ENCODE measurements at regions not wholly inside any gene's neighbourhood (a gene's known extent, or its start where the extent isn't known, plus 50 kb on each side); places are given as distances from the start of the nearest gene placed in this dataset.
A peak's percentile ranks its signal among the peaks of the same experiment; 100 is the strongest.

- Mint-ChIP-seq H3K27ac (peak overlapping the region; percentile 15), H3K27me3 (ENCODE audit: insufficient read depth, low read depth) (no peaks in the 10 kb centered on the region)
Measured at GRCh38 chr5:68873198-68873597, 220.6 kb upstream of the SLC30A5 start.

GRCh38 chr5:68875351-68875750 is 218.5 kb upstream of the SLC30A5 start:
- Mint-ChIP-seq H3K36me3 (peaks cover 2% of the 10 kb centered on the region), H3K9me3 (no peaks in the 10 kb centered on the region)
- H3K36me3 ChIP-seq = no peaks in the 10 kb centered on the region

More at GRCh38 chr5:68873198-68873597, 220.6 kb upstream of the SLC30A5 start:
- Histone ChIP-seq H3K9ac (no peak overlapping the region), H3F3A (ENCODE audit: low read depth) (no peaks in the 10 kb centered on the region), H2AFZ (replicated peaks) (no peak overlapping the region), H3K36me3 (no peaks in the 10 kb centered on the region), H3K27ac (no peak overlapping the region), H4K20me1 (ENCODE audit: low read depth) (no peaks in the 10 kb centered on the region), H3K4me2 (no peak overlapping the region), H3K4me3 (no peak overlapping the region), H3K9me3 (ENCODE audit: low read depth) (no peaks in the 10 kb centered on the region), H3K79me2 (ENCODE audit: low read depth) (no peaks in the 10 kb centered on the region), H3K27me3 (no peaks in the 10 kb centered on the region), H3K4me1 (peaks cover 12% of the 10 kb centered on the region)
- peaks cover 1% of the 10 kb centered on the region for H3K9me3 Mint-ChIP-seq
- peaks cover 17% of the 10 kb centered on the region for H3K4me1 Mint-ChIP-seq
- TF ChIP-seq EZH2phosphoT487 (IDR thresholded peaks at IDR 0.05) = no peak
- TF ChIP-seq EZH2 (IDR thresholded peaks at IDR 0.05) = no peak
- TF ChIP-seq CTCF (IDR thresholded peaks at IDR 0.05) = no peak
- no peak overlapping the region for H3K4me3 Mint-ChIP-seq
- DNase-seq (ENCODE audit: low spot score) = no peak
- H3K36me3 Mint-ChIP-seq = peaks cover 2% of the 10 kb centered on the region

DNA sequence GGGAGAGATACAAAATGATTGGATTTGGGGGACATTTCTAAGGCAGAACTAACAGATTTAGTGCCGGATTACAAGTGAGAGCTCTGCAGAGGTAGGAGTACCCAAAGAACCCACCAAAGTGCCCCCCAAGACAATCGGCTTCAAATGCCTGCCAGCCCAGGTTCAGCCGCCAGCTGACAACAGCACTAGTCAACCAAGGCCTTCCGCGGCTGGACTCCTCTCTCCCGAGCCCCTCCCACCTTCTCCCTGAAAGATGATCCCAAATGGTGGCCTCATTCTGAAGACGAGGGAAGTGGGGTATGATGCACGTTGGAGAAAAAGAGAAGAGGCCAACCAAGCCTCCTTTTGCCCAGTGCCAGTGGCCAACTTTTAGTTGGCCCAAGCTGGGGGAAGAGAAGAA is 210.4 kb upstream of the SLC30A5 start:
- peak; percentile 40 for DNase-seq (ENCODE audit: low spot score)
- Histone ChIP-seq H3K4me2 (peak overlapping the region; percentile 25), H3K9ac (no peak overlapping the region), H3K9me3 (ENCODE audit: low read depth) (no peaks in the 10 kb centered on the region), H3F3A (ENCODE audit: low read depth) (no peaks in the 10 kb centered on the region), H3K27me3 (no peaks in the 10 kb centered on the region), H2AFZ (replicated peaks) (peak overlapping the region; percentile 76), H4K20me1 (ENCODE audit: low read depth) (no peaks in the 10 kb centered on the region), H3K27ac (no peak overlapping the region), H3K36me3 (no peaks in the 10 kb centered on the region), H3K79me2 (ENCODE audit: low read depth) (no peaks in the 10 kb centered on the region), H3K4me1 (peaks cover 16% of the 10 kb centered on the region), H3K4me3 (no peak overlapping the region)
- Mint-ChIP-seq H3K36me3 (no peaks in the 10 kb centered on the region), H3K27me3 (ENCODE audit: insufficient read depth, low read depth) (peaks cover 3% of the 10 kb centered on the region), H3K27ac (no peak overlapping the region), H3K4me3 (no peak overlapping the region), H3K9me3 (no peaks in the 10 kb centered on the region), H3K4me1 (peaks cover 8% of the 10 kb centered on the region)
- TF ChIP-seq EZH2phosphoT487 (IDR thresholded peaks at IDR 0.05) = no peak
- TF ChIP-seq EZH2 (IDR thresholded peaks at IDR 0.05) = no peak
- no peak for TF ChIP-seq CTCF (IDR thresholded peaks at IDR 0.05)

More at GRCh38 chr5:68875351-68875750, 218.5 kb upstream of the SLC30A5 start:
- Mint-ChIP-seq H3K27me3 (ENCODE audit: insufficient read depth, low read depth) (no peaks in the 10 kb centered on the region), H3K4me1 (peaks cover 17% of the 10 kb centered on the region), H3K4me3 (no peak overlapping the region), H3K27ac (no peak overlapping the region)
- no peaks in the 10 kb centered on the region for H3K9me3 ChIP-seq (ENCODE audit: low read depth)
- no peaks in the 10 kb centered on the region for H4K20me1 ChIP-seq (ENCODE audit: low read depth)
- TF ChIP-seq EZH2phosphoT487 (IDR thresholded peaks at IDR 0.05) (no peak), CTCF (IDR thresholded peaks at IDR 0.05) (no peak), EZH2 (IDR thresholded peaks at IDR 0.05) (no peak)
- H3K79me2 ChIP-seq (ENCODE audit: low read depth) = no peaks in the 10 kb centered on the region
- DNase-seq (ENCODE audit: low spot score) = no peak
- peaks cover 12% of the 10 kb centered on the region for H3K4me1 ChIP-seq
- no peak overlapping the region for H3K4me2 ChIP-seq
- H3F3A ChIP-seq (ENCODE audit: low read depth) = no peaks in the 10 kb centered on the region
- no peak overlapping the region for H3K9ac ChIP-seq
- H3K27ac ChIP-seq = no peak overlapping the region
- H3K4me3 ChIP-seq = no peak overlapping the region
- H3K27me3 ChIP-seq = no peaks in the 10 kb centered on the region
- H2AFZ ChIP-seq (replicated peaks) = no peak overlapping the region

Measured in neural progenitor cell (in vitro differentiated cells).